Activated gamma-delta T cell treated with Interleukin-2 at 50 U/mL for 16 hours (primary cell): ENCODE measurements at regions not wholly inside any gene's neighbourhood (a gene's known extent, or its start where the extent isn't known, plus 50 kb on each side); places are given as distances from the start of the nearest gene placed in this dataset.

Experiments
- DNase-seq: peaks from one replicate; pipeline ENCODE4 v3.0.0-alpha.2; 2020

DNA sequence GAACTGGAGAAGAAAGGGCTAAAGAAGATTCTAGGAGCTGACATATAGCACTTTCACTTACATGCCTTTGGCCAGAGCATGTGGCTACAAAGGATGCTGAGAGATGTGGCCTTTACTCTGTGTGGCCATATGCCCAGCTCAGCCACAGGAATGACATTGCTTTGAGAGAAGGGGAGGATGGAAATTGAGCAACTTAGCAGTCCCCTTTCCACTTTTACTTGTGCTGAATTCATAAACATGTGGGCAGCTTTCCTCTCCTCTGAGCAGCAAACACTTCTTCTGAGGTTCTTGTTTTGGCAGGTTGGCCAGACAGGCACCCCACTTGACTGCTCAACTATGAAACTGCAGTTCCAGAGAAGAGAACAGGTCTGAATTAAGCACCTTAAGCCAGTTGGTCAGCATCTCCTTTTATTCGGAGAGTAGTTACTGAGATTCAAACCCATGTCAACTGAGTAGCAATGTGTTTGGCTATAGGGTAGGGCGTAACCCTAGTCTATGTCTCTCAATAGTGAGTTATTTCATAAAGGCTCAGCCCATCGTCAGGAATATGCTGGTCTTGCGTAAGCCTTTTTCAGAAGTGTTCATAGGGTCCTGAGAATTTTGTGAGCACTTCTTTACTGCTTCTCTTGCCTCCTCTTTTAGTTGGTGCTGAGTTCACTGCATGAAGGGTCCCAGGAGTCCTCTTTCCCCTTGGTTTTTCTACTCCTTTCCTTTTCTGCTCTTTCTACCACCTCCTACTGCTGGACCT lies 134.5 kb downstream of the PALM2AKAP2 start:
- no peak for DNase-seq

DNA sequence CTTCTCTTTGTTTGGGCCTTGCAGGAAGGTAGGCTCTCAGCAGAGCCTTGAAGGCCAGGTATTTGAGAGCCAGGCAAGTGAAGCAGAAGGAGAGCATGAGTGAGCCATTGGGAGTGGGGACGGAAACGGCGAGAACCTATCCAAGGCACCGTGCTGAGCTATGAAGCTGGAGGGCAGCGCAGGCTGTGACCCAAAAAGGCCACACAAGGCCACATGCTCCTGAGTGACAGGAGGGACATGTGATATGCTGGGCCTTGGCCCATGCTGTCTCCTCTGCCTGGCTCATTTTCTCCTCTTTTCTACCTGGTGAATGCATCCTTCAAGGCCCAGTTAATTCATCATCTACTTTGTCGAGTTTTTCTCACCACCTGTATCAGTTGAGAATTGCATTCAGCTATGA lies 136.3 kb downstream of the PALM2AKAP2 start:
- no peak for DNase-seq

DNA sequence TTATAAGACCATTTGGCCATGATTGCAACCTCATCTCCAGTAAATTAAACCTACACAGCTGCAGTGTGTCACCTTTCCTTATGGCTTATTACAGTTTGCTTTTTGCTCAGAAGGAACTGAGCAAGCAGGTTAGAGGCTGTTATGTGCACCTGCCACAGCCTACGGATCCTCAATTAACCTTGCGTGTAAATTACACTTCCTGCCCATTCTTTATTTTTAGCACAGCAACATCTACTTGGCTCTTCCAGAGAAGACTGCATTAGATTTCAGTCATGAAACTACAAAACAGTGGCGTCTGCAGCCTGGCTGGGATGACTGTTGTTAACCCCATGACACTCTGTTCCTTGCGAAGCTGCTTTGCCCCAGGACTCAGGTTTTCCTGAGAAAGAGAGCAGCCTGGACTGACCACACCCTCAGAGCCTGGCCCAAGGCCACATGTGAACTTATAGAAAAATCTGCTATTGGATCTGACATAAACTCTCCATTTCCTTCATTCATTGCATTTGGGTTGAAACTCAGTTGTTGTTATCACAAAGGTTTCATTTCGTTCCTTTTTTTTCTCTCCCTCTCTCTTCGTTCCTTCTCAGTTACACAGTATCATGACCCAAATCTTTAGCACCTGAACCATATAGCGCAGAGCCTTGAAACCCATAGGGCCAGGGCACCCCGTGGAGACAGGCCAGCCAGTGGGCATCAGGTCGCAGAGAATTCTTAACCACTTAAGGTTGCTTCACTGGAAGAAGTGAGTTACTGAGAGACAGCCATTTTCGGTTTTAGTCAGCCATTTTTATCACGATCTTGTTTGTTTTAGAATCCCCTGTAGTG lies 138.6 kb downstream of the PALM2AKAP2 start:
- no peak for DNase-seq

DNA sequence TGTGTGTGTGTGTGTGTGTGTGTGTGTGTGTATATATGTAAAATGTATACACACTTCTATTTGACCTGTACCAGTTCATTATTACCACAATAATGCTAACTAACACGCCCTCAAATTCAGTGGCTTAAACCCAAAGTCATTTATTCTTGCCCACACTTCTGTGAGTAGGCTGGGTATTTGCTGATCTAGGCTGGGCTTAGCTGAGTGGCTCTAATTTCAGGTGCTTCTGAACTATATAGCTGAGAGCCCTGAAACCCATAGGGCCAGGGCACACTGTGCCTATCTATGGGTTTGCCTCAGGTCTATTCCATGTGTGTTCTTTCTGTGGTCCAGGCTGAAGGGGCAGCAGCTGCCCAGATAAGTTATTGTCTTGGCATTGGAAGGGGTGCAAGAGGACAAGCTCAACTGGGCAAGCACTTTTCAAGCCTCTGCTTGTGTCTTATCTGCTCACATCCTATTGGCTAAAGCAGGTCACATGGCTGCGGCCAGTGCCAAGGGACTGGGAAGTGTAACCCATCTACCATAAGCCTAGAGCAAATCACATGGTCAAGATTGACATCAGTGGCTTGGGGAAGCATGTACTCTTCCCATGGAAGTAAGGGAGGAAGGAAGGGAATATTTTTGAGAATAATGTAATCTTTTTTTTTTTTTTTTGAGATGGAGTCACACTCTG lies 139.9 kb downstream of the PALM2AKAP2 start:
- DNase-seq, result no peak

DNA sequence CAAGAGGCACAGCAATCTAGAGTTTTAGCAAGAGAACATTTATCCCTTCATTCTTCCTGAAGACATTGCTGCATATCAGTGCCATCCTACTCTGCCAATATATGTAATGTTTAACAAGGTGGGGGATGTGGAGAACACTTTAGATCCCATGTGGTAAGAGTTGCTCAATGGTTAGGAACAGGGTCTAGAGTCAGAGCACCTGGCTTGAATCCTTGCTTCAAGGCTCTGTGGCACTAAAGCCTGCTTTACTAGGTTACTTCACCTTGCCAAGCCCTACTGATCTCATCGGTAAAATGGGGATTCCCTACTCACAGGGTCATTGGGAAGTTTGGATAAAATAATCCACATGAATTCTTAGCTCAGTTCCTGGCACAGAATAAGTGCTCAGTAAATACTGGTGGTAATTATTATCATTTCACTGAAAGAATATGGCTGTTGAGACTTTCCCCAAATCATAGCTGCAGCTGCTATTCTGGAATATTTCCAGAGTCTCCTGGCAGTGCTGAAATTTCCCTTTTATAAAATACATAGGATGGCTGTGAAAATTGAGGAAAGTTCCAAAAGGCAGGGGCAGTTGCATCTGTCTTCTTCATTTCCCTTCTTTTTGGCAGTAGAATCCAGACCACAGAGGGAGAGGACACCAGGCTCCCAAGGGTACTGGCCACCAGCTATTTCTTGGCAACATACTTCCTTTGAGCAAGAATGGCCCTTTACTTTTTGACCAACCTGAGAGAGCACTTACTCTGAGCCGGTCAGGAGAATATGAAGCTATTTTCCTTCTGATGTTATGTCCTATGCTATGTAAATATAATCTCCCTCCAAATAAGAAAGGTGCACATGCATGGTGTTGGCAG lies 142.8 kb downstream of the PALM2AKAP2 start:
- DNase-seq, result no peak

DNA sequence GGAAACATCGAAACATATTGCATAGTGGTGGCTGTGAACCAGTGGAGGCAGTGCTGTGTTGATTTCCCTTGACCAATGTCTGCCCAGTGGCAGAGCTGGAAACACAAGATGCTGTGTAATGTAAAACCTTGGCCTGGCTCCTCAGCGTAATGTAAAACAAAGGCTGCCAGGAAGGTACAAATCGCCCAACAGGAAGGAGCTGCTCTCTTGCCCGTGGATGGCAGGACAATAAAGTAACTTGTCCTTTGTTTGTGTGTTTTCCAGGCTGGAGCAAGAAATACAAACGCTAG lies 143.4 kb downstream of the PALM2AKAP2 start:
- DNase-seq, result no peak

DNA sequence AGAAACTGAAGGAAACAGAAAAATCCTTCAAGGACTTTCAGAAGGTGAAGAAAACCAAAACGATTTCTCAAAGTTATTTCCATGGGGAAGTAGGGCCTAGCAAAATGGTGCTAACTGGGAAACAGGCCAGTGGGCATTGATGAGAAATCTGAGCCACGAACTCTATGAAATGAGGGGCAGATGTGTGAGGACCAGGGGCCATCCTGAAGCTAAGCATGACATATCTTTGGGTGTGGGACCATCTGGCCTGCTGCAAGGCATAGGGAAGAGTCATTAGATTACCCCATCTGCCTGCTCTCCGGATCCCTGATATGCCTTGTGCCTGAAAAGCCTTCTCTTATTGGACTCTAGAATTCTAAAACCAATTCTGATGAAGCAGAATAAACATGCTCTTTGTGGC lies 143.8 kb downstream of the PALM2AKAP2 start:
- no peak for DNase-seq

DNA sequence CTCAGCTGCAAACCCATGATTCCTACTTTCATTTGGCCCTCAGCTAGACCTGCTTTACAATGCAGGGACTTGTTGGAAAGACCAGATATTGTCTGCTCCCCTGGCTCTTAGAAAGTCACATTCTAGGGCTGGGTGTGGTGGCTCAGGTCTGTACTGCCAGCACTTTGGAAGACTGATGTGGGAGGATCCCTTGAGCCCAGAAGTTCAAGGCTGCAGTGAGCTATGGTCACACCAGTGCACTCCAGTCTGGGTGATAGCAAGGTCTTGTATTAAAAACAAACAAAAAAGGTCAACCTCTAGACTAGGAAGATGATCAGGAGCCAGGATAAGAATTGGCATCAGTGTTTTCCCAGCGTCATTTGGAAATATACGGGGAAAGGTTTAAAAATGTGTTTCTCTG lies 145.8 kb downstream of the PALM2AKAP2 start:
- DNase-seq, result no peak

DNA sequence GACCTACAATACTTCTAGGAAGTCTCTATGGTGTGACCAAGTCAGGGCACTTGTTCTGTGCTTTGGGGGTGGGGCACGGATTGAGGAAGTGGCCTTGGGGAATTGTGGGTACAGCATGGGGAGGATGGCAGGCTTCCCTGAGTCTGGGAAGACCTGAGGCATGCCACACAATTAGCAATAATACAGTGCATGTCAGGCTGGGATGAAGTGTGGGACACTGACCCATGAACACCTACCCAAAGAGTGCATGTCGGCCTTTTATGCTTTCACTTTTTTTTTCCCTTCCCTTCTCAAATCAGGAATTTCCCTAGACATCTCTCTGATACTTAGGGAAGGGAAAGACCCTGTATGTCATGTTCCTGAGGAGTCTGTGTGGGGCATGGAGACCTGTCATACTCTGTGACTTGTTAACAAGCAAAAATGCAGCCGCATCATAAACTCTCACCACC lies 146.4 kb downstream of the PALM2AKAP2 start:
- DNase-seq, result no peak

DNA sequence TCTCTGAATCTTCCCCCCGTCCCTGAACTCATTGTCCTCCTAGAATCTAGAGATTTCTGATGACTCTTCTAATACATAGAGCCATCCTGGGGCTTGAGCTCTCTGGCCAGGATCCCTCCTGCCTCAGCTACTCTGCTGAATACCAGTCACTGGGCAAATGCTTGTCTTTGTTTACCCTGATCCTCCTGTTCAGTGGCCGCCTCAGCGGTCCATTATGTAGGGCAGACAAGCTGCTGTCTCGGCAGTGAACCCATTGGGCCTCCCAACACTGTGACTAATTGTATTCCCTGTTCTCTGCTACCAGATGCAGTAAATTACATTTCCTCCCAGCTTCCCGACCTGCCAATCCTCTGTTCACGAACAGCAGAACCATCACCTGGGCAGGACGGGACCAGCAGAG lies 151.6 kb downstream of the PALM2AKAP2 start:
- no peak for DNase-seq

DNA sequence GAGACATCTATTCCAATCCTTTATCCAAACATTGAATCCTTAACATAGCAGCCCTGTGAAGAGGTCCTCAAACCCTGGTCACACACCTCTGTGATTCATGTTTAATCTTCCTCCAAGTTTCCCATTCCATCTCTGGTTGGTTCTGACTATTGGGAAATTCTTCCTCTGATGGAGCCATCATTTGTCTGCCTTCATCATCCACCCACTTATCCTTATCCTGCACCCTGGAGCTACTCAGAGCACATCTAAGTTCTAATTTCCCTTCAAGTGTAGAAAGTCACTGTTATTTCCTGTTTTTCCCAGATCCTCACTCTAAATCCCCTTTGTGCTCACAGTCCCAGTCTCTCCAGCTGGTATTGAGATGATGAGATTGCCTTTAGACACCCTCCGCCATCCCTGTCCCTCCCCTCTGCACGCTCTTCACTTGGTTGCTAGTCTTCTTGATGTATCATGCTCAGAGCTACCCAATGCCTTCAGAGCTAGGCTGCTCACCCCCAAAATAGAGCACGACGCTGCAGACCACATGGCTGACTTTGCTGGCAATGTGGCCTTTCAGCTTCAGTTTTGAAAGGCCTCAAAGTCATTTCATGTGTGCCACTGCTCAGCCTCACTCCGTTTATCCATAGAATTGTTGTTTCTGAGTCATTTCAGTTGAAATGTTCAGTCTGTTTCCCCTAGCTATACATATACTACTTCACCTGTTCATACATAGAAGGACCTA lies 154.3 kb downstream of the PALM2AKAP2 start:
- DNase-seq, result no peak

DNA sequence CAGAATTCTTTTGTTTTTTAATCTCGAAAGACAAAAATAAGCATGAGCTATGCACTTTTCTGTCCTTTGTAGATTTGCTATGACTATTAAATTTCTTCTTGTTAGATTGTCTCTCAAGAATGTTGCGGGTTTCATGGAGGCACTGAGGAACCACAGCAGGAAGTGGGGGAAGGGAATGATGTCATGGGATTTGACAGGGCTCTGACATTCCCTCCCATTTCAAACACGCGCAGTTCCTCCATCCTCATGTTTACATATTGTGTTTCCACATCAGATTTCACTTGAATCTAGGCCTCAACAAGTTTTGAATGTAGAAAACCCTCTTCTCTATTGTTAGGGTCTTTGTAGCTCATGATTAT lies 154.8 kb downstream of the PALM2AKAP2 start:
- DNase-seq, result no peak

DNA sequence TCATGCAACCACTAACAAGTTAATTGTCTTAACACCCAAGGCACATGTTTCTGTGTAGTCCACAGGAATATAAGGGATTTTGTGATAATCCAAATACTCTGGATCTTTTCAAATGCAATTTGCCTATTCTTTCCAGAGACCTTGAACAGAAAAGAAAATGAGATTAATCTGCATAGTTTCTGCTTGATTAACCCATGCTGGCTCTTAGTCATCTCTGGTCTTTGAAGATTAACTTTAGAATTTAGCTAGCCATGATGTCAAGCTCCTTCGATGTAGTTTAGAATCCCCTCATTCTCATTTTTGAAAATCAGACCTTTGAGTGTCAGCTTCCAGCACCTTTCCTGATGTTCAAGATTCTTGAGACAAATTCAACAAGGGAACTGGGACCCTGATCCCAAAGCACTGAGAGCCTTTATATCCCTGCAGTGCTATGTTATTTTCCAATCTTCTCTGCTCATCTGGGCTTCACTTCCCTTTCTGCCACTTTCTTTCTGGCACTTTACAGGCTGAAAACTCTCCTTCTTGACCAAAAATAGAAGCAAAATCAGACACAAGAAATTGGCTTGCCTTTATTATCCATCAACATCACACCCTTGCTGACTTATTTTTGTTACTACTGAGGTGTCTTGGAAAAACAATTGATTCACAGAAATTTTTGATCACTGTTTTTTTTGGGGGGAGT lies 155.5 kb downstream of the PALM2AKAP2 start:
- DNase-seq, result no peak

DNA sequence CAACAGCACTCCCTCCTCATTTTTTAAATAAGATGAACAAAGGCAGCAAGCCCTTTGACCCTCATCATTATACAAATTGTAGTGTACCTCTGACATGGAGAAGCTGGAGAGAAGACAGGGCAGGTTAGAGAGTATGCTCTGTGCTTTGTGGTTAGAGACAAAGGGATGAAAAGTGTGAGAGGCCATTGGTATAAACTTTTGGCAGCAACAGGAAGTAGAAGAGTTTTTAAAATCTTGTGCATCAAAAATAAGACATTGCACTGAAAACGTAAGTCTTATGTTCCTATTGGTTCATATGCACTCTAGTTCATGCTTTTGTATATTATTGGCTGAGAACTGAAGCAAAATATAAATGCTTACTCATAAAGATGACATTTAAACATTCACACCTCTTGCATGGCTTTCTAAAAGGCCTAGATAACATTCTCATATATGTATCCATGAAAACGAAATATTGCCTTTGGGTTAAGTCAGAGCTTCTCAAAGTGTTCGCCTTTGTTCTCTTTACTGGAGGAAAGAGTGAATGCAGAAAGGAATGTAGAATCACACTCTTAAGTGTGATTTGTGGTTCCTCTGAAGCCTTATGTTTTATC lies 158.0 kb downstream of the PALM2AKAP2 start:
- no peak for DNase-seq

DNA sequence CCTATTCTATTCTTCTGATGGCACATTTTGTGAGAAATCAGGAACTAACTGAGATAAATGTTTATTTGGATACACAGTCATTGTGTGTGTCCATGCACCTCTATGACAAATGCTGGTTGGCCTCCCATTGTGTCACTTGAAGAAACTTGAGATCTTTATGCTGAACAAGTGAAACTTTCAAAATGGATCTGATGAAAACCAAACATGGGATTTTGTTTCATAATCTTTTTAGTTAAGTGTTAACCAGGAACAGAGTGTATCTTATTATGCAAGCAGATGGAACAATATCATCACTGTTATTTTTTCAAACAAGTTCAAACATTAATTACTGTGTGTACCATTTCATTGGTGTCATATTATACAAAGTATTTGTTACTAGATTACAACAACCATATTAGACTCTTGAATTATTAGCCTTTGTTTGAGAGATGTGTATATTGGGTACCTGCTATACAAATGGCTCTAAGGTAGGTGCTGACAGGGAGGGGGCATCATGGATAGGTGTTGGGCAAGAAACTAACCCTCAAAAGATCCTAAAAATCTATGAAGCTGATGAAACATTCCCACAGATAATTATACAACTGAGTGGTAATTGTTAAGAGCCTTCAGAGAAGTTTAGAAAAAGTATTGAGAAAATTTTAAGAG lies 159.8 kb downstream of the PALM2AKAP2 start:
- DNase-seq, result no peak

DNA sequence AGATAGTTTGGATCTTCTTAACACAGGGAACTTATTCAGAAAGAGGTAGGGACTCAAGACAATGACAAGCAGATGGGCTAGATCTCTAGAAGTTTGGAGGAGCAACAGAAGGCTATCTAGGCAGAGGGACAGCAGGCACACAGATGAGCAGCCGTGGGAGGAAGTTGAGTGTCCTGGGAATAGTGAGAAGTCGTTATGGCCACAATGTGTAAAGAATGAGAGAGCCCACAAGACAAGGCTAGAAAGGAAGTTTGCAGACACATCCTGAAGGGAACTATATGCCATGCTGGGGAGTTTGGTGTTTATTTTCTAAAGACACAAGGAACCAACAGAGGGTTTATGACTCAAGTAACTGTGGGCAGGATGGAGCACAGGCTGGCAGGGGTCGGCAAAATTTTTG lies 160.6 kb downstream of the PALM2AKAP2 start:
- DNase-seq, result no peak

DNA sequence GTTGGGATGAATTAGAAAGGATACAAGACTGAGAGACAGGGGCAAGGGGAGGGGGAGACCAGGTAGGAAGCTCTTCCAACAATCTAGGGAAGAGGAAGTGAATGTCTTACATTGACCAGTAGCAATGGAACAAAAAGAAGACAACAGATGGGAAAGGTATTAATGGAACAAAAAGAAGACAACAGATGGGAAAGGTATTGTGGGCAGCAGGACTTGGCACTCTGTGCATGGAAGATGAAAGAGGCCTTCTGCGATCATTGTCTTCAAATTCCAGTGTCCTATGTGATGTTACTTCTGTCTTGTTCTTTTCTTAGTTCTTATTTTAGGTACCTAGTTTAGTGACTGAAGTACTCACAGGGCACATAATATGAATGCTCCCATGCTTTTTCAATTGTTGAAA lies 161.8 kb downstream of the PALM2AKAP2 start:
- no peak for DNase-seq

DNA sequence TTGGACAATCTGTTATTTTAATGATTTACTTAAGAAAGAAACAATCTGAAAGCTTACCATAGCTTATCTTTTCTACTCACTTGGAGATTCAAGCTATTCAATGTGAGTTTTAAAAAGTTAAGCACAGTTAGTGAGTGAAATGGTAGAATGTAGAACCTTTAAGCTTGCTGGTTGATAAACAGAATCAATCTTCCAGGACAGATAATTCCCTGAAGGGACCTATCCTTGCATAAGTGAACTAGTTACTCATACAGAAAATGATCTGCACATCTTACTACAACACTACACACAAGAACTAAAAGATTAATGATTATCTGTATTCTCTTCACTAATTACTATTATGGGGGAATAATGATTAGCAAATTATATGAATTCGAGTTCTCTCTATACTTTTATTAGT lies 165.6 kb downstream of the PALM2AKAP2 start:
- no peak for DNase-seq

DNA sequence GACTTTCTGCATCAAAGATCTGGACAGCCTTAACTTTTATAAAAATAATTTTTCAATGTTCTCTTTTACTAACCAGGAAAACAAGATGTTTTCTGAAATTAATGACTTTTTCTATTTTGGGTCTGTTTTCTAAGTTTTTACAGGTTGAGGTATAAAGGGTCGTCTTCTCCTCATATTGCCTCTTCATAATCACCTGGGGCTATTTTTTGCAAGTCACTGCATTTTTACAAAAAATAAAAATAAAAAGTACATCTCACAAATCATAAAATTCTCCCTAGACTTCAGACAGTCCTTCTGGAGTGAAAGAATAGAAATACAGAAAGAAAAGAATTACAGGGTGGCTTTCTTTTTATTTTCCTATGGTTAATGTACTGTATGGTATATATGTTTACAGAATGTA lies 168.5 kb downstream of the PALM2AKAP2 start:
- DNase-seq, result no peak

DNA sequence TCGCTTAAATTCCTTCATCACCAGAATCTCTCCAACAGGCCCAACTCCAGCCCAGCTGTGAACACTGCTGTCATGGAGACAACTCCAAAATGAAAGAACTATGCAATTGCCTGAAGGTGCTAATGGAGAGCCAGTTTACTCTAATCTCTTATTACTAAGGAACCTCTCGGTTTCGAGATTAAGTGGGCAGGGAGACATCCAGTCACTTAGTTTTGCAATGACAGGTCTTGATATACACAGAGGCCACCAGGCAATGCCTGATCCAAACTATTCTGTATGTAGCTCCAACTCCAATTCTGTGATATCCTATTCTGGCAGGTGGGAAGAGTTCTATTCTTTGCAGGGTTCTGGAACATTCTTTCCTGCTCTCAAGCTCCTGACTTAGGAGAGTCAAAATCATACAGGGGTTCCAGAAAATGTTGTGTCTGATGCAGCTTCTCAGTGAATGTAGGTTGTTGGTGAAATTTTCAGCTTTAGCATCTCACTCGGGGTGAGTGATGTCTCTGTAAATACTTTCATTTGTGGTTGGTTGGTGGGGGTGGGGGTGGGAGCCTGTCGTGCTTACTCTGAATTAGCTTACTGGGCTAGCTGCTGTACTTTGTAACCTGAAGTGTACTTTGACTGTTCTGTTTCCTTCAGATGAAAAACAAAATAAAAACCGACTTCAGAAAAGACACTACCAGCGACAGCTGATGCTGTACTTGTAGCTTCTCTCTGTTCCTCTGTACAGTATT lies 170.9 kb downstream of the PALM2AKAP2 start:
- DNase-seq, result no peak
